ENCODE measurements at regions not wholly inside any gene's neighbourhood (a gene's known extent, or its start where the extent isn't known, plus 50 kb on each side); places are given as distances from the start of the nearest gene placed in this dataset.

DNA sequence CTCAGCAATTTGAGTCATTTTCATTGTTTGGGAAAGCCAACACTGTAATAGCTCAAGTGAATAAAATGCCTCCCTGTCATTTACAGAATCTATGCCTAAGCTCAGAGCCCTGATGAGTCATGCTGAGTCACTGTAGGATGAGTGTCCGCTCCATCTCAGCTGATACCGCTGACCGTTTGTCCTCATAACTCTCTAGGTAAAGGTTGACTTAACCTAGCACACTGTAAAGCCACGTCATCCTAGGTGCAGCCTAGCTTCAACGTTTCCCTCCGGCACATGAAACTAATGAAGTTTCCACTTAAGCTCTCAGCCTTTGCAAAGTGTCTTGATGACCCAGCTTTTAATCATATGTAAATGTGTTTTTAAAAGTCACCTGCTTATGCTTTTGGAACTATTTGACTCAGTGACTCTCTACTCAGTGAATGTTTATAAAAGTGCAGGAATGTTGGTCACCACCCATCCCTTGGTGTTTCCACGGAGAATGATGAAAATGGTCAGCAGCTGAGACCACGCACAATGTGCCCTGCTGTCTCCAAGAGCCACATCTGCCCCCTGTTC lies 154.0 kb downstream of the PMAIP1 start:
- DNase-seq = no peak
- TF ChIP-seq, protein P1, sequence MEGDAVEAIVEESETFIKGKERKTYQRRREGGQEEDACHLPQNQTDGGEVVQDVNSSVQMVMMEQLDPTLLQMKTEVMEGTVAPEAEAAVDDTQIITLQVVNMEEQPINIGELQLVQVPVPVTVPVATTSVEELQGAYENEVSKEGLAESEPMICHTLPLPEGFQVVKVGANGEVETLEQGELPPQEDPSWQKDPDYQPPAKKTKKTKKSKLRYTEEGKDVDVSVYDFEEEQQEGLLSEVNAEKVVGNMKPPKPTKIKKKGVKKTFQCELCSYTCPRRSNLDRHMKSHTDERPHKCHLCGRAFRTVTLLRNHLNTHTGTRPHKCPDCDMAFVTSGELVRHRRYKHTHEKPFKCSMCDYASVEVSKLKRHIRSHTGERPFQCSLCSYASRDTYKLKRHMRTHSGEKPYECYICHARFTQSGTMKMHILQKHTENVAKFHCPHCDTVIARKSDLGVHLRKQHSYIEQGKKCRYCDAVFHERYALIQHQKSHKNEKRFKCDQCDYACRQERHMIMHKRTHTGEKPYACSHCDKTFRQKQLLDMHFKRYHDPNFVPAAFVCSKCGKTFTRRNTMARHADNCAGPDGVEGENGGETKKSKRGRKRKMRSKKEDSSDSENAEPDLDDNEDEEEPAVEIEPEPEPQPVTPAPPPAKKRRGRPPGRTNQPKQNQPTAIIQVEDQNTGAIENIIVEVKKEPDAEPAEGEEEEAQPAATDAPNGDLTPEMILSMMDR (IDR thresholded peaks at IDR 0.05; ENCODE audit: borderline replicate concordance) = no peak
- Histone ChIP-seq H3K27me3 (ENCODE audit: low read depth) (peaks cover 3% of the 10 kb centered on the region), H3K27ac (replicated peaks) (no peak overlapping the region), H3K4me3 (no peak overlapping the region), H3K9me3 (replicated peaks) (peaks cover 19% of the 10 kb centered on the region), H3K4me1 (no peaks in the 10 kb centered on the region), H3K36me3 (no peaks in the 10 kb centered on the region)
- intact Hi-C loops (cut with micrococcal nuclease) = no loop called here

DNA sequence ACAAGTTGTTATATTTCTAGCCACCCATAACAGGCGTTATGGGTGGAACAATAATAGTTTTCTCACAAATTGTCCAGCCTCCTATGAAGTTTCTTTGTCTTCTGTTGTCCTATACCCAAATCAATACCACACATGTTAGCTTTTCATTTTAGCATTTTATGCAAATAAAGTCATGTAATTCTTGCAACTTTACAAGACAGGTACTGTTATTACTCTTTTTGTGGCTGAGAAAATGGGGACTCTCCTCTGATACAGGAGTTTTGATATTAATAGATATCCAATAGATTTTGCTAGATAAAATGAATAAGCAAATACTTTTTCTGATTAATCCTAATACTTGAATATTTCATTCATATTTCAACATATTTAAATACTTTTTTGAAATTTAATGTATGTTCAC lies 151.0 kb downstream of the PMAIP1 start:
- peaks cover 3% of the 10 kb centered on the region for H3K27me3 ChIP-seq (ENCODE audit: low read depth)
- no peak overlapping the region for H3K4me3 ChIP-seq
- intact Hi-C loops (cut with micrococcal nuclease) = no loop called here
- no peak for DNase-seq
- H3K4me1 ChIP-seq = no peaks in the 10 kb centered on the region
- TF ChIP-seq, protein P1 (IDR thresholded peaks at IDR 0.05; ENCODE audit: borderline replicate concordance) = no peak
- H3K9me3 ChIP-seq (replicated peaks) = peaks cover 19% of the 10 kb centered on the region
- H3K27ac ChIP-seq (replicated peaks) = no peak overlapping the region
- no peaks in the 10 kb centered on the region for H3K36me3 ChIP-seq

DNA sequence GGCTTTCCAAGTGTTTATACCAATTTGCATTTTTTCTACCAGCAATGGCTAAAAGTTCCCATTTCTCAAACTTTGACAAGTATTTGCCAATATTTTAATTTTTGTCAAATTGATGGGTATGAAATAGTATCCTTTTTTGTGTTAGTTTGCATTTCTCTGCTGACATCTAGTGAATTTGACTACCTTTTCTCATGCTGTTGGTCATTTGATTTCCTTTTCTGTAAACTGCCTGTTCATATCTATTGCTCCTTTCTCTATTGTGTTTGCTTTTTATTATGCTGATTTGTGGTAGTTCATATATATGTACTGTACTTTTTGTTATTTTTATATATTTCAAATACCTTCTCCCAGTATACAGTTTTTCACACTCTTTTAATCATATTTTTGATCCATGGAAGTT lies 149.4 kb downstream of the PMAIP1 start:
- Histone ChIP-seq H3K9me3 (replicated peaks) (peaks cover 19% of the 10 kb centered on the region), H3K4me1 (no peaks in the 10 kb centered on the region), H3K36me3 (no peaks in the 10 kb centered on the region), H3K27me3 (ENCODE audit: low read depth) (no peaks in the 10 kb centered on the region), H3K4me3 (no peak overlapping the region), H3K27ac (replicated peaks) (no peak overlapping the region)
- DNase-seq = no peak
- TF ChIP-seq, protein P1 (IDR thresholded peaks at IDR 0.05; ENCODE audit: borderline replicate concordance) = no peak
- intact Hi-C loops (cut with micrococcal nuclease) = no loop called here

GRCh38 chr18:60047556-60047955 lies 147.8 kb downstream of the PMAIP1 start:
- Histone ChIP-seq H3K36me3 (no peaks in the 10 kb centered on the region), H3K27ac (replicated peaks) (no peak overlapping the region), H3K4me3 (no peak overlapping the region), H3K9me3 (replicated peaks) (peaks cover 19% of the 10 kb centered on the region), H3K27me3 (ENCODE audit: low read depth) (no peaks in the 10 kb centered on the region), H3K4me1 (no peaks in the 10 kb centered on the region)
- DNase-seq = no peak
- TF ChIP-seq, protein P1 (IDR thresholded peaks at IDR 0.05; ENCODE audit: borderline replicate concordance) = no peak
- intact Hi-C loops (cut with micrococcal nuclease) = no loop called here

- Histone ChIP-seq H3K36me3 (no peaks in the 10 kb centered on the region), H3K27ac (replicated peaks) (no peak overlapping the region), H3K4me3 (no peak overlapping the region), H3K9me3 (replicated peaks) (peaks cover 12% of the 10 kb centered on the region), H3K4me1 (no peaks in the 10 kb centered on the region), H3K27me3 (ENCODE audit: low read depth) (no peaks in the 10 kb centered on the region)
- TF ChIP-seq, protein P1 (IDR thresholded peaks at IDR 0.05; ENCODE audit: borderline replicate concordance) = no peak
- DNase-seq = no peak
- intact Hi-C loops (cut with micrococcal nuclease) = no loop called here
Measured at GRCh38 chr18:60044290-60045006, 144.7 kb downstream of the PMAIP1 start.

Measured in left ventricle myocardium inferior (tissue), 1 donor.